AG04449 (cell line): ENCODE measurements at regions not wholly inside any gene's neighbourhood (a gene's known extent, or its start where the extent isn't known, plus 50 kb on each side); places are given as distances from the start of the nearest gene placed in this dataset.

Experiments used
- CTCF ChIA-PET: fragments of 350-600 bp; formaldehyde crosslinking; extraction: SDS; loops from one replicate; lab custom pipeline; 2021; ENCODE audit warnings: antibody characterized with exemption; lab: Yijun Ruan, JAX
- POLR2A ChIA-PET: fragments of 400-600, 350-600 bp; formaldehyde crosslinking; extraction: SDS; loops from one replicate; lab custom pipeline; 2020; ENCODE audit warnings: antibody characterized with exemption, inconsistent platforms; lab: Yijun Ruan, JAX
- DNase-seq: peaks from one replicate; pipeline ENCODE4 v3.0.0-alpha.2; 2010; ENCODE audit warnings: low read depth, low spot score
- H3K4me3 ChIP-seq: 2 replicates; pipeline ENCODE4 v1.5.1; 2011; ENCODE audit warnings: low read depth, mild to moderate bottlenecking, control low read depth, low read length
- TF ChIP-seq, protein P1 (sequence below): IDR thresholded peaks from one replicate; pipeline ENCODE4 v1.5.1; 2011; ENCODE audit warnings: mild to moderate bottlenecking, moderate library complexity, low read length, control low read depth, inconsistent platforms; ENCODE audit not compliant: insufficient read depth; ENCODE audit errors: missing control alignments

DNA sequence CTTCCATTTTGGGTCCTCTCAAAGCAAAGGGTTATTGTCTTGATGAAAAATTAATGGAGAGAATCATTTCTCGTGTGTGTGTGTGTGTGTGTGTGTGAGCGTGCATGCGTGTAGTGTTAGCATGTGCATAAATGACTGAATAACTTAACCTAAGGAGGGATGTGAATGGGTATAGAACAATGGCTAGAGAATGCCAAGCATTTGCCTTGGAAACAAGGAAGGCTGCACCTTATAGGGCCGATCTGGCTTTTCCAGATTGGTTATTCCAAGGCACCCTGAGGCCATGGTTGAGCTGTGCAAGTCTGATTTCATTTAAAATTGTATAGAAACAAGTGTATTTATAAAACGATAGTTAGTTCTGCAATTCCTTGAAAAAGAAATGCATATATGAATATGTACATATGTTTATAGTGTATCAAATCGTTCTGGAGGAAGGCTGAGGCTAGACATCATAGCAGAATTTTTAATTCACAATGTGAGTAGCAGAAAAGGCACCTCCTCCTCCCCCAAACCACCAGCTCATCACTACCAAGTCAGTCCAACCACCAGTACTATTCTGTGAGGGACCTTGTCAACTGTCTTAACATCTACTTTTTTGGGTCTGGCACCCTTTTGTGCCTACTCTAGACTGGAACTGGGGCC is 322.7 kb upstream of the ISX start:
- CTCF ChIA-PET = no interaction called here
- POLR2A ChIA-PET = no interaction called here
- H3K4me3 ChIP-seq = no peak overlapping the region
- no peak for DNase-seq
- TF ChIP-seq, protein P1, sequence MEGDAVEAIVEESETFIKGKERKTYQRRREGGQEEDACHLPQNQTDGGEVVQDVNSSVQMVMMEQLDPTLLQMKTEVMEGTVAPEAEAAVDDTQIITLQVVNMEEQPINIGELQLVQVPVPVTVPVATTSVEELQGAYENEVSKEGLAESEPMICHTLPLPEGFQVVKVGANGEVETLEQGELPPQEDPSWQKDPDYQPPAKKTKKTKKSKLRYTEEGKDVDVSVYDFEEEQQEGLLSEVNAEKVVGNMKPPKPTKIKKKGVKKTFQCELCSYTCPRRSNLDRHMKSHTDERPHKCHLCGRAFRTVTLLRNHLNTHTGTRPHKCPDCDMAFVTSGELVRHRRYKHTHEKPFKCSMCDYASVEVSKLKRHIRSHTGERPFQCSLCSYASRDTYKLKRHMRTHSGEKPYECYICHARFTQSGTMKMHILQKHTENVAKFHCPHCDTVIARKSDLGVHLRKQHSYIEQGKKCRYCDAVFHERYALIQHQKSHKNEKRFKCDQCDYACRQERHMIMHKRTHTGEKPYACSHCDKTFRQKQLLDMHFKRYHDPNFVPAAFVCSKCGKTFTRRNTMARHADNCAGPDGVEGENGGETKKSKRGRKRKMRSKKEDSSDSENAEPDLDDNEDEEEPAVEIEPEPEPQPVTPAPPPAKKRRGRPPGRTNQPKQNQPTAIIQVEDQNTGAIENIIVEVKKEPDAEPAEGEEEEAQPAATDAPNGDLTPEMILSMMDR = no peak

DNA sequence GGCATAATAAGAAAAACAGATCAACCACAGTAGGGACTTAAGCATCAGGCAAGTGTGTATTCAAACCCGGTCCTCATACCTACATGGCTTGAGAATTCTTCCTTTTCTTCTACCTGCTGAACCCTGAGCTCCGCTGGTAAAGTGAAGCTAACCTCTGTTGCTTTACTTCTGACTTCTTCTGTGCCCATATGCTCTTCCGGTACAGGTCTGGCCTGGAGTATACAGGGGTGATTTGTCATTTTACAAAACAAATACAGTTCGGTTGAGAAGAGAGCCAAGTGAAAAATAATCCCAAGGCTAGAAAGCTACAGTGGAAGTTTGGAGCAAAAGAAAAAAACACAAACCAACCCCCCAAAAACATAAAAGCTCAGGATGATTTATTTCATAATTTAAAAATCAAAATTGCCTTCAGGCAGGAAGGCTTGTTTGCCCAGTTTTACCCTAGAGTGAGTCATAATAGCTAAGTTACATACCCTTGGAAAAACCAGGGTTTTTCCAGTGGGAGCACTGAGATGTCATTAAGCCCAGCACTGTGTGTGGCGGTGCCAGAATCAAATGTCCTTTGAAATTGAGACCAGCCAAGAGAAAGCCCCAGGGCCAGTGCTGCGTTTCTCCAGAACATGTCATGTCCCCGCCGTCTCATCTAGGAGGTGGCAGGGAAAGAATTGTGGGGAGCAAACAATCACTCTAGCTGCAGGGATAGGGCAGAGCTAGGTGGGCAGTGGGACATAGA is 305.5 kb upstream of the ISX start:
- TF ChIP-seq, protein P1 = no peak
- H3K4me3 ChIP-seq = no peak overlapping the region
- no peak for DNase-seq
- ChIA-PET POLR2A (no interaction called here), CTCF (no interaction called here)

DNA sequence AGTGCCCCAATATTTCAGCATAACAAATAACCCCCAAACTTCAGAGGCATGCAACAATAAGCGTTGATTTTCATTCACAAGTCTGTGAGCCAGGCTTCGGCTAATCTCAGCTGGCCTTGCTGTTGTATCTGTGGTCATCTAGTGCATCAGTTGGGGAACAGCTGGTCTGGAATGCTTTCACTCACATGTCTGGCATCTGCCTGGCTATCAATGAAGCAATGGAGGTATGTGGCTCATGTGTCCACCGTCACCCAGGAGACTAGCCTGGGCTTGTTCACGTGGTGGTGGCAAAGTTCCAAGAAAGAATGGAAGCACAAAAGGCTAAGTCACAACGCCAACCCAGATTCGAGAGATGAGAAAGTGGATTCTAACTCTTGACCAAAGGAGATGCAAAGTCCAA is 304.8 kb upstream of the ISX start:
- POLR2A ChIA-PET = no interaction called here
- H3K4me3 ChIP-seq = no peak overlapping the region
- CTCF ChIA-PET = no interaction called here
- no peak for DNase-seq
- TF ChIP-seq, protein P1 = no peak

DNA sequence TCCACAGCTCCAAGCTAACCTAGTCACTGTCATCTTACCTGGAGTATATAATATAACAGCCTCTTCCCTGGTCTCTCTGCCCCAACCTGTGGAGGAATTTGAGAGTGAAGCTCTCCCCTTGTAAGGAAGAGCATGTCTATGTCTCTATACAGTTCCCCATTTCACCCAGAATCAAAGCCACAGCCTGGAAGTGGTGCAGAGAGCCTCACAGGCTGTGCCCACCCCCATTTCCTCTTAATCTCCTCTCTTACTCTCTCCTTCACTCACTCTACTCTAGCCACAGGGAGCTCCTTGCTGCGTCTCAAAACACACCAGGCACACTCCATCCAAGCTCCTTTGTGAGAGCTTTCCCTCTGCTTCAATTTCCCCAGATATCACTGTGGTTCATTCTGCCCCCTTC is 302.5 kb upstream of the ISX start:
- H3K4me3 ChIP-seq = no peak overlapping the region
- ChIA-PET POLR2A (no interaction called here), CTCF (no interaction called here)
- DNase-seq = no peak
- TF ChIP-seq, protein P1 = no peak

DNA sequence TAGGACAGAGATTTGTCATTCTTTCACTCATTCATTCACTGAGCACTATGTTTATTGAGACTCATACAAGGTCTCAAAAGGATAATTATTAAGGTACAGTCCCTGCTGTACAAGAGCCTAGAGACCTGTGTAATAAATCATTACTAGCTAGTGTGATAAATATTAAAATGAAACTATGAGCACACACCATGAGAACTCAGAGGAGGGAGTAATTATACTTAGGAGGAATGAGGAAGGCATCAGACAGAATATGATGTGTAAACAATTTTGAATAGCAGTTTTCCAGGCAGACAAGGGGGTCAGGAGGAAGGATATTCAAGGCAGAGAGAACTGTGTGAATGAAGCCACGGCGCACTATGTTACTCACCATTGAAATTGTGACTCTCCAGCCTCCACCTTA is 300.8 kb upstream of the ISX start:
- TF ChIP-seq, protein P1 = no peak
- H3K4me3 ChIP-seq = no peak overlapping the region
- POLR2A ChIA-PET = no interaction called here
- no peak for DNase-seq
- CTCF ChIA-PET = no interaction called here

DNA sequence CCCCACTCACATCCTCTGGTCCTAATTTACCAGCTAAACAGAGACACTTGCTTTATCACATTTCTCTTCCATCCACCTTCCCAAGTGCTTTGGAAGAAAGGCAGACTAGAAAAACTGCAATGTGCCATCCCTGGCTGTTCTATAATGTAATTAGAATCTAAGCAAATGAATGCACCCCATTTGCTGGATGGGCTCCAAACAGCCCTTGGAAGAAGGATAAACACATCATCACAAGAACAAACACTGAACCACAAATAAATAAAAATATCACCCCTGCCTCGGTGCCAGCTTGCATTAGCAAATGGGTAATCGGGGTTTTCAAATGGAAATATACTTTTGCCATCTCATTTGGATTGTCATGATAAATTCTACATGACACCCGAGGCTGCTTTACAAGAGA is 296.6 kb upstream of the ISX start:
- POLR2A ChIA-PET = no interaction called here
- TF ChIP-seq, protein P1 = no peak
- no peak for DNase-seq
- H3K4me3 ChIP-seq = no peak overlapping the region
- CTCF ChIA-PET = no interaction called here
